Hematopoietic multipotent progenitor cell treated with erythropoietin and hydrocortisone succinate and interleukin-3 and kit ligand, for 15 days (in vitro differentiated cells): ENCODE measurements at regions not wholly inside any gene's neighbourhood (a gene's known extent, or its start where the extent isn't known, plus 50 kb on each side); places are given as distances from the start of the nearest gene placed in this dataset.

Source experiments
- DNase-seq: peaks from one replicate; pipeline ENCODE4 v3.0.0-alpha.2; 2015; ENCODE audit warnings: low spot score

GRCh38 chr6:168134560-168135201 is 55.7 kb upstream of the FRMD1 start:
- no peak for DNase-seq

DNA sequence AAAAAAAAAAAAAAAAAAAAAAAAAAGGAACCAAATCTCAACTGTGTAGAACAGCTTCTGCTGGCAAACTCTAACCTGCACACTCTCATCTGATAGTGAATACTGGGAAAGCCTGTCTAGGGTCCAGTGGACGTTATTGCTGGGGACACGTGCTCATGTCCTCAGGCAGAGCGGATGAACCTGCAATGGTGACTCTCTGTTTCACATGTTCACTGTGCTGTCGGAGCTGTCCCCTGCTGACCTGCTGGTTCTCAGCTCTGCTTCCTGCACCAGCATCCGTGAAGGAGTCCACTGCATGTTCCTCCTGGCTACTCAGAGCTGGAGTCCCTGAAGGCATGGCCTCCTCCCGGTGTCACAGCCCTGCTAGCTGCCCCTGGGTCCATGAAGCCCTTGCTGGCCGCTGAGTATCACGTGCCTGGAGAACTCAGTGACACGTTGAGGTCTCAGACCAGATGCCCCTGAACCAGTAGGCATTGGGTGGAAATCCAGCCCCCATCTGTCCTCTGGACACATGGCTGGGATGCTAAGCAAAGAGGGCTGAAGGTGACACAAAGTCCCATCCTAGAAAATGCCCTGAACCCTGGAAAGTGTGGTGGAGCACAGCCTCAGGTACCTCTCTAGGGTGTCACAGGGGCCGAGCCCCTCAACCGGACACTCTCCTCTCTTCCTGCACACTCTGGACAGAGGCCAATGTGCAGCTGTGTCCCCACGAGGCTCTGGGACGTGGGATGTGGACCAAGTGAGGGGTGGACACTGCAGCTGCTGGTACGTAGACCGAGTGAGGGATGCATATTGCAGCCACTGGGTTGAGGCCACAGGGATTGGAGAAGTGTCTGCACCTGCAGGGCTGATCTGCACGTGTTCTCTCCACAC is 54.9 kb upstream of the FRMD1 start:
- no peak for DNase-seq

DNA sequence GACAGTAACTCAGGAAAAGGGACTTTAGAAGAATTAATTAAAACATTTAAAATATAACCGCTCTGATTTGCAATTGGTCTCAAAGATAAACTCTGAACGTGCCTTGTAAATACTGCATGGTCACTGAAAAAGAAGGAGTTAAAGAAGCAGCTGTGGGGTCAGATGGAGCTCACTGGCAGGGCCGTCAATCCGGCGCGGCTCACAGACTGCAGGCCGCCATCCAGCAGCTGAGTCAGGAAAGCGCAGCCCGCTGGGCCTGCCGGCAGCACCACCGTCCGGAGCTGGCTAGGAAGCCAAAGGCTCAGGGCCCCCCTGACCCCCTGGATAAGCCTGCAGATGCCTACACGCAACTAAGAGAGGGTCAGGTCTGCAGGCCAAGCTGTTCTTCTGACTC is 54.2 kb upstream of the FRMD1 start:
- DNase-seq, result no peak

DNA sequence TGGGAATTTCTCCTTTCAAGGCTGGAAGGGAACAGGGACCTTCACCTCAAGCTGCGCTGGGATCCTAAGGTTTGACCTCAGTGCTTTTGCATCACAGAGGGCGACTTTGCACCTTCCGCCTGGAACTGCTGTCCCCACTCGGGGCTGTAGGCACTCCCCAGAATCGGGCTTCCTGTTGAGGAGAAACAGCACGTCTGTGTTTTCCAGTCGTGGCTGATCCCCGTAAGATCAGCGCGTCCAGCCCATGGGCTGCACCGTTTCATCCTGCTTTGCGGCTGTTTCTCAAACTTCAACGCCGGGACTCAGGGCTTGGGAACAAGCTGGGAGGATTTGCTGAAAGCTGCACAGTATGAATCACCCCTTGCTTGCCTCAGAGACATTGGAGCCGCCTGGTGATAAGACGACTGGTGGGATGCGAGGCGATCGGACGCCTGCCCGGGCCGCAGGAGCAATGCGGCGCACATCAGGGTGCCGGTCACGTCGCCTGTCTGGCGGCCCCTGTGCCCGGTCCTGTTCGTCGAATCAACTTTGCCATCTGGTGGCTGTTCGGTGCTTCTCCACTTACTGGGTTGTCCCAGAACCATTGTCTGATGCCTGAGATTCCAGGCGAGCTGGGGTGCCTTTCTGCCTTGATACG is 53.6 kb upstream of the FRMD1 start:
- no peak for DNase-seq

- no peak for DNase-seq
Observed at GRCh38 chr6:168131464-168132415, 52.7 kb upstream of the FRMD1 start.

- DNase-seq, result no peak
Observed at GRCh38 chr6:168130697-168131371, 51.8 kb upstream of the FRMD1 start.

DNA sequence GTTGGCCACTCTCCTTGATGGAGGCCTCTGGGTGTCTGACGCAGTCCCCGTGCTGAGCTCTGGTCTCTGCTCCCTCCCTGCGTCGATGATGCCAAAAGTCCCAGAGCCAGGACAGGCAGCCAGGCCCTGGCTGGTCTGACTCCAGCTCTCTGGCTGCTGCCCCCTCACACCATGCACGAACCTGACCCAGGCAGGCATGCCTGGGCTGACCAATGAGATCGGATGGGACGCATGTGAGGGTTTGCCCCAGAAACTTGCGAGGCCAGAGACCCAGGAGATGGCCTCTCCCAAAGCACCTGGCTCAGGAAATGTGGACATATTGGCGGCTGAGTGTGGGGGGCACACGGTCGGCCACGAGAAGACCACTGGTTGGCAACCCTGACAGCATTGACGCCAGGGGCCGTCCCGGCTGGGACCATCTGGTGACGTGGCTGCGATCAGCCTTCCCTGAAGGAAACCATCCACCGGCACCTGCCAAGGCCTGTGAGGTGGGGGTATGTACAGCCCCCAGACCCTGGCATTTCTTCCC is 51.2 kb upstream of the FRMD1 start:
- no peak for DNase-seq

DNA sequence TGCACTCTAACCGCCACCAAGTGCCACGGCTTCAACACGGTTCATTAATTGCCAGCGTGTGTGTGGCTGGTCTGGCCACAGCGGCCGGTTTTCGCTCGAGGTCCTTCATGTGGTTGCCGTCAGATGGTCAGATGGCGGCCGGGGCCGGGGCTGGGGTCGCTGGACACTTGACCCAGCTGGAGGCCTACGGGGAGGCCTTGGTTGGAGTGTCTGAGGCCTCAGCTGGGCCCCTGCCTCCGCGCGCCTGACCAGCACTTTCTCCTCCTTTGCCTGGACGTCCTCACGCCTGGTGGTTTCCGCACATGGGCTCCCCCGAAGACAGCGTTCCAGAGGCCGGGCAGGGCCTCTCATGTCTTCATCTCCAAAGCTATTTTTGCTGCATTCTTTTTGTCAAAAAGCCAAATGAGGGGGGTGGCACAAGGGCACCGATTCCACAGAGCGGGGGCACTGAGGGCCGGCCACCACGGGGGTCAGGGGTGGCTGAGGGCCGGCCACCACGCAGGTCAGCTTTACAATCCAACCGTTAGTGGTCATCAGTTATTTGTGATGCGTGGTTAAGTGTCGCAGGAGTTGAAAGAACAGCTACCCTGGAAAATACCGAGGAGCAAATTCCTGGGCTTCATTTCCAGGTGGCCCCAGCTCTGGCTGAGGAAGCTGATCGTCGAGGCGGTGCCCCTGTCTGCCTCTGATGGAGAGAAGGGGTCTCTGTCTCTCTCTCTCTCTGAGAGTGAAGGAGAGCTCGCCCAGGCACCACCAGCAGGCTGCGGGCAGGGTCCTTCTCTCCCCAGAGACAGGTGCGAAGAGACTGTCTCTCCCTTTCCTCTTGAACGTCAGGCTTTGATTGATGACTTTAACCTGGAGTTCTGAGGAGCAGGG is 50.5 kb upstream of the FRMD1 start:
- no peak for DNase-seq

DNA sequence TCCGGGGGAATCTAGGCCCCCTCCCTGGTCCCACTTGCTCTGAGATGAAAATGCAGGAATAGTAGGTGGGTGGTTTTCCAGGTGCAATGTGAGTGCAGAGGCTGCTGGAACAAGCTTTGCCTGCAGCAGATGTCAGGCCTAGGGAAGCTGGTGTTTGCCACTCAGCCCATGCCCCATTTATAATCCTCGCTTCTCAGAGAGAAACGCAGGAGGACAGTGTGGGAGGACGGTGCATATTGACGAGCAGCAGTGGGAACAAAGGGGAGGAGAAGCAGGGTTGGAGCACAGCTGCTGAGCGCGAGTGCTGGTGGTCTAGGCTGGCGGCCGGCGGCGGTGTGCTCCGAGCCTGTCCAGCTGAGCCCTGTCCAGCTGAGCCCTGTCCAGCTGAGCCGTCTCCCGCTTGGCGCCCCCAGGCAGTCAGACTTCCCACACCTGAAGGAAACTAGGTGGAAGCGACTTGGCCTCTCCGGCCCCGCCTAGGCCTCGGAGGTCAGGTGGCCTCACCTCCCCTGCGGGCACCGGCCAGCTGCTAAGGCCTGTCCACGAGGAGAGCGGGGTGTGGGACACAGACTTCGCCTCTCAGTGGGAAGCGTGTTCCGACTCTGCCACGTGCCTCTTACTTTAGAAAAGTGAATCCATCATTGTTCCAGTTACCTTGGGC is 49.7 kb upstream of the FRMD1 start:
- no peak for DNase-seq
